WERI-Rb-1 (cell line): ENCODE measurements at regions not wholly inside any gene's neighbourhood (a gene's known extent, or its start where the extent isn't known, plus 50 kb on each side); places are given as distances from the start of the nearest gene placed in this dataset.

Experiments
- DNase-seq: peaks from one replicate; pipeline ENCODE4 v3.0.0-alpha.2; 2020
- H3K27ac ChIP-seq: fragments of 250-450 bp; sonication (Bioruptor Pico); 2 replicates; pipeline ENCODE4 v1.5.1; 2020; ENCODE audit warnings: mild to moderate bottlenecking, moderate library complexity
- H3K27me3 ChIP-seq: fragments of 250-450 bp; sonication (Bioruptor Pico); 2 replicates; pipeline ENCODE4 v1.5.1; 2021; ENCODE audit warnings: mild to moderate bottlenecking, low read depth, moderate library complexity; ENCODE audit not compliant: insufficient read depth, severe bottlenecking
- H3K36me3 ChIP-seq: fragments of 250-450 bp; sonication (Bioruptor Pico); 2 replicates; pipeline ENCODE4 v1.5.1; 2020; ENCODE audit warnings: mild to moderate bottlenecking, moderate library complexity
- H3K4me3 ChIP-seq: 2 replicates; pipeline ENCODE4 v1.5.1; 2011; ENCODE audit warnings: low read depth, mild to moderate bottlenecking, control low read depth, low read length
- H3K9me3 ChIP-seq: fragments of 250-450 bp; sonication (Bioruptor Pico); 2 replicates; pipeline ENCODE4 v1.5.1; 2021; ENCODE audit warnings: mild to moderate bottlenecking, moderate library complexity; ENCODE audit not compliant: severe bottlenecking
- CTCF ChIP-seq: IDR thresholded peaks from 2 replicates; pipeline ENCODE4 v1.5.1; 2011; ENCODE audit warnings: low read depth, mild to moderate bottlenecking, control low read depth, inconsistent platforms, low read length

GRCh38 chr15:96089405-96090058, 241.0 kb upstream of the NR2F2 start:
- Histone ChIP-seq H3K36me3 (no peaks in the 10 kb centered on the region), H3K27ac (no peak overlapping the region), H3K9me3 (no peaks in the 10 kb centered on the region), H3K27me3 (no peaks in the 10 kb centered on the region), H3K4me3 (no peak overlapping the region)
- no peak for DNase-seq
- no peak for TF ChIP-seq CTCF

- H3K27ac ChIP-seq = no peak overlapping the region
- TF ChIP-seq CTCF = no peak
- no peaks in the 10 kb centered on the region for H3K9me3 ChIP-seq
- no peak overlapping the region for H3K4me3 ChIP-seq
- no peaks in the 10 kb centered on the region for H3K27me3 ChIP-seq
- no peak for DNase-seq
- H3K36me3 ChIP-seq = no peaks in the 10 kb centered on the region
Observed at GRCh38 chr15:96092186-96092585, 238.3 kb upstream of the NR2F2 start.

- Histone ChIP-seq H3K4me3 (no peak overlapping the region), H3K27ac (no peak overlapping the region), H3K36me3 (no peaks in the 10 kb centered on the region), H3K9me3 (no peaks in the 10 kb centered on the region), H3K27me3 (no peaks in the 10 kb centered on the region)
- DNase-seq = no peak
- TF ChIP-seq CTCF = no peak
Observed at GRCh38 chr15:96093063-96093462, 237.4 kb upstream of the NR2F2 start.

GRCh38 chr15:96097661-96098060, 232.8 kb upstream of the NR2F2 start:
- Histone ChIP-seq H3K36me3 (no peaks in the 10 kb centered on the region), H3K27ac (no peak overlapping the region), H3K9me3 (no peaks in the 10 kb centered on the region), H3K27me3 (no peaks in the 10 kb centered on the region), H3K4me3 (no peak overlapping the region)
- TF ChIP-seq CTCF = no peak
- DNase-seq = no peak

GRCh38 chr15:96102631-96103030, 227.9 kb upstream of the NR2F2 start:
- no peaks in the 10 kb centered on the region for H3K9me3 ChIP-seq
- H3K4me3 ChIP-seq = no peak overlapping the region
- no peak for TF ChIP-seq CTCF
- no peaks in the 10 kb centered on the region for H3K27me3 ChIP-seq
- H3K27ac ChIP-seq = no peak overlapping the region
- no peak for DNase-seq
- H3K36me3 ChIP-seq = no peaks in the 10 kb centered on the region

GRCh38 chr15:96106181-96106580, 224.3 kb upstream of the NR2F2 start:
- Histone ChIP-seq H3K9me3 (no peaks in the 10 kb centered on the region), H3K4me3 (no peak overlapping the region), H3K27me3 (no peaks in the 10 kb centered on the region), H3K27ac (no peak overlapping the region), H3K36me3 (no peaks in the 10 kb centered on the region)
- TF ChIP-seq CTCF = no peak
- DNase-seq = no peak
